GM12872 (cell line): ENCODE measurements at regions not wholly inside any gene's neighbourhood (a gene's known extent, or its start where the extent isn't known, plus 50 kb on each side); places are given as distances from the start of the nearest gene placed in this dataset.

Experiments used
- TF ChIP-seq, protein P1 (sequence below): IDR thresholded peaks from 3 replicates; pipeline ENCODE4 v1.5.1; 2011; ENCODE audit warnings: low read depth, mild to moderate bottlenecking, low read length, moderate library complexity; ENCODE audit not compliant: insufficient read depth

DNA sequence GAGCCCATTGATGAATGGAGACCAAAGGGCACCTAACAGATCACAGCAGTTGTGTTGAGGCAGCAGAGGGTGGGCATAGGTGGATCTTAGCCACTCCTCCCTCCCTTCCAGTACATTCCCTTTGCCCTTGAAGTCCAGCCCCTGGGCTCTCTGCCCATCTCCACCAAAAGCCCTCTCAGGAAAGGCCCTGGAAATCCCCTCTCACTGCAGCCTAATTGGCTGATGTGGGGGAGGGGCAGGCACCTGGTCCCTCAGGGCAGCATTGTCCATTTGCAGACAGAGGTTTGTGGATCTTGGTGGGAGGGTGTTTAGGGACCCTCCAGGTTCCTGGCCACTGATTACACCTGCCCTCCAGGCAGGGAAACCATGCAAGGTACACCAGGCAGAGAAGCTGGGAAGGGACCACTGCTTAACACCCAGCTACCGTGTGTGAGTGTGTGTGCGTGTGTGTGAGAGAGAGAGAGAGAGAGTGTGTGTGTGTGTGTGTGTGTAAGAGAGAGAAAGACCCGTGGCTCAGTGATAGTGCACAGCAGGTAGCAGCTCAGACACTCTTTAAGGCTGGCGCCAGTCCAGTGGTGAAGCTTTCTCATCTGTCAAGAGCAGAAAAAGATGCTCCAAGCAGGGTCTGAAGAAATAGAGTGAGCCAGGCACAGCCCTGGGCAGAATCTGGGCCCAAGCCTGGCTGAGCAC, 71.1 kb downstream of the MATN1 start:
- TF ChIP-seq, protein P1, sequence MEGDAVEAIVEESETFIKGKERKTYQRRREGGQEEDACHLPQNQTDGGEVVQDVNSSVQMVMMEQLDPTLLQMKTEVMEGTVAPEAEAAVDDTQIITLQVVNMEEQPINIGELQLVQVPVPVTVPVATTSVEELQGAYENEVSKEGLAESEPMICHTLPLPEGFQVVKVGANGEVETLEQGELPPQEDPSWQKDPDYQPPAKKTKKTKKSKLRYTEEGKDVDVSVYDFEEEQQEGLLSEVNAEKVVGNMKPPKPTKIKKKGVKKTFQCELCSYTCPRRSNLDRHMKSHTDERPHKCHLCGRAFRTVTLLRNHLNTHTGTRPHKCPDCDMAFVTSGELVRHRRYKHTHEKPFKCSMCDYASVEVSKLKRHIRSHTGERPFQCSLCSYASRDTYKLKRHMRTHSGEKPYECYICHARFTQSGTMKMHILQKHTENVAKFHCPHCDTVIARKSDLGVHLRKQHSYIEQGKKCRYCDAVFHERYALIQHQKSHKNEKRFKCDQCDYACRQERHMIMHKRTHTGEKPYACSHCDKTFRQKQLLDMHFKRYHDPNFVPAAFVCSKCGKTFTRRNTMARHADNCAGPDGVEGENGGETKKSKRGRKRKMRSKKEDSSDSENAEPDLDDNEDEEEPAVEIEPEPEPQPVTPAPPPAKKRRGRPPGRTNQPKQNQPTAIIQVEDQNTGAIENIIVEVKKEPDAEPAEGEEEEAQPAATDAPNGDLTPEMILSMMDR = no peak

DNA sequence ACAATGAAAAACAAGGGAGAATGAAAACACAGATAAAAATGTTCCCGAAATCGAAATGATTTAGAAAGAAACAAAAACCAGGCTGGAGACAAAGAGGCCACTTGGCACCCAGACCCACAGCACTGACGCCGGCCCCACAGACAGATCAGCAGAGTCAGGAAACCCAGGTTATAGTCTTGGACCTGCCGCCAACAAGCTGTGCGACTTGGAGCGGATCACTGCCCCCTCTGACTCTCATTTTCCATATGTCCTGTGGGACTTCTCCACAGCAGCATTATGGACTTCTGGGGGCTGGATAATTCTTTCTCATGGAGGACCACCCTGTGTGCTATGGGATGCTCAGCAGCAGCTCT, 72.4 kb downstream of the MATN1 start:
- TF ChIP-seq, protein P1 = no peak

DNA sequence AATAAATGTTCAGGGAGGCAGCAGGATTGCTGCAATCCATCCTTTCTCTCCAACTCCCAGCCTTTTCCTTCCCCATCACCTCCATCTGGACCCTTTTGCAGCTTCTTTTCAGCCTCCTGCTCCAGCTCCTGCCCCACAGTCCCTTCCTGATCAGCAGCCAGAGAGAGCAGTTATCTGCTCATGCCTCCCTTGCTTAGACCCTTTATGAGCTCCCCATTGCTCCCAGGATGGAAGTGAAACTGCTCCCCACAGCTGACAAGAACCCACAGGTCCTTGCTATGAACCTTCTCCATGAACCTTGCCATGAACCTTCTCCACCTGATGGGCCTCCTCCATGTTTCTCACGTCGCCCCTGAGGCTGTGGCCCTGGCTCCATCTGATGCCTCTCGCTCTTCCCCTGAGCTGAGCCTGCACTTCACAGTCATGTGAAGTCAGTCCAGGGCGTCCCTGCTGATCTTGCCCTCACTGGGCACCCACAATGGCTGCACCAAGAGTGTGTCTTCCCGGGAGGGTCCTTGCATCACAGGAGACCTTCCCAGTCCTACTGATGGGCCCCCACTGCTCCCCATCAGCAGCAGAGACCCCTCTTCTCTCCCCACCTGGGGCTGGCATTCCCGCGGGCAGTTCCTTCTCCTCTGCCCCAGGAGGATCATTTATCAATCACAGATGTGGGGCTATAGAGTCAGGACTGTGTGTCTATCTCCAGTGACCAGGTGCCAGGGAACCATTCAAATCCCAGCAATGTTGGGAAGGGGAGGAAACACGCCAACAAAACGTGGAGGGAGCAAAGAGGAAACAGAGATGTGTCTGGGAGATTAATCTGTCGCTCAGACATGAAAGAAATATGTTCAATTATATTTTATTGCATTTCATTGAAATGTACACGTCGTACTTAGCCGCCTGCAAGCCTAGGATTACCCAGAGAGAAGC, 73.1 kb downstream of the MATN1 start:
- TF ChIP-seq, protein P1 = no peak

DNA sequence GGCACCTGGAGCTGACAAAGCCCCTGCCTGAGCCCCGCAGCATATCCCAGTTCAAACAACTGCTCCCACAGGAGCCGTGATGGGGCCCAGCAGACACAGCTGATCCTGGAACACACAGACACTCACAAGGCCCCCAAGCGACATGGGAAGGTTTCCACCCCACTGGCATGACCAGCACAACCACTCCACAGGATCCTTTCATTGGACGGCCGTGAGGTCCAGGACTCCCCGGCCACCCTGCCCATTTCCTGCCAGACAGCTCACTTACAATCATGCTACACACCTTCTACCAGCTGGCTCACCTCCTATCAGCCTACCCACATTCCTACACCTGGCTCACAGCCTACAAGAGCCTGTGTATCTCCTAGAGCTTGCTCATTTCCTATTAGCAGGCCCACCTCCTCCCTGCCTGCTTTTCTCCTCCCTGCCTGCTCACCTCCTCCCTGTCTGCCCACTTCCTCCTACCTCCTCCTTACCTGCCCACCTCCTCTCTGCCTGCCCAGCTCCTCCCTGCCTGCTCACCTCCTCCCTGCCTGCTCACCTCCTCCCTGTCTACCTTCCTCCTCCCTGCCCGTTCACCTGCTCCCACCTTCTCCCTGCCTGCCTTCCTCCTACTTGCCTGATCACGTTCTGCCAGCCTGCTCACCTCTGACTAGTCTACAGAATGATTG, 73.9 kb downstream of the MATN1 start:
- TF ChIP-seq, protein P1 = no peak

DNA sequence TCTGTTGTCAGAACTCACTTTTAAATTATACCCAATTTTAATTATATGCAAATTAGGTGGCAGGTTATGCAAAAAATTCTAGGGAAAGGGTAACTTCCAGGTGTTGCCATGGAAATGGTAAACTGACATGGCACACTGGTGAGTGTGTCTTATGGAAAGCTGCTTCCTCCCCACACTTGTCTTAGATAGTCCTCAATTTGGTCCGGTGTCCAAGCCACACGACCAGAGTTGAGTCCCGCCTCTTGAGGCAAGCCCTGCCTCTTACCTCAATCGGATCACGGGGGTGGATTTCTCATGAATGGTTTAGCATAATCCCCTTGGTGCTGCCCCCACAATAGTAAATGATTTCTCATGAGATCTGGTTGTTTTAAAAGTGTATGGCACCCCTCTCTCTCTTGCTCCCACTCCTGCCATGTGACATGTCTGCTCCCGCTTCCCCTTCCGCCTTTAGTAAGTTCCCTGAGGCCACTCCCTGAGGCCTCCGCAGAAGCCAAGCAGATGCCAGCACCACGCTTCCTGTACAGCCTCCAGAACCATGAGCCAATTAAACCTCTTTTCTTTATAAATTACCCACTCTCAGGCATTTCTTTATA, 74.9 kb downstream of the MATN1 start:
- TF ChIP-seq, protein P1 = no peak

DNA sequence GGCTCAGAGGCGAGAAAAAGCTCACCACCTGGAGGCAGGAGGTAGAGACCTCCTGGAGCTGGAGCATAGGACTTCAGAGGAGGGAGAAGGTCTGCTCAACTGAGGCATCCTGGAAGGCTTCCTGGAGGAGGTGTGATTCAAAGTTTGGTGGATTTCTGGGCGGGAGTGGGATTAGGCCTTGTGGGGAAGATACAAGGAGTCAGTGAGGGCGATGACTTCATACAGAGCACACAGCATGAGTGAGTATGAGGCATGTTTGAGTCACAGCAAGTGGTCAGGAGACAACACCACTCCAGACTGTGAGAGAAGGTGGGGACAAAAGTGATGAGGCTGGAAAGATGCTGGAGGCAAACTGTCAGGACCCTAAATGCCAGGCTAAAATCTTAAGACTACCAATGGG, 77.6 kb downstream of the MATN1 start:
- TF ChIP-seq, protein P1 = no peak
